GM23338 (cell line): ENCODE measurements at regions not wholly inside any gene's neighbourhood (a gene's known extent, or its start where the extent isn't known, plus 50 kb on each side); places are given as distances from the start of the nearest gene placed in this dataset.

Experiments used
- ATAC-seq: fragments of 200-7000 bp; cut with Tn5 transposase; 3 replicates; pipeline ENCODE4 v1.9.1; 2020
- DNase-seq: peaks from one replicate; pipeline ENCODE4 v3.0.0-alpha.2; 2015; ENCODE audit warnings: low spot score
- H2AFZ ChIP-seq: fragments of 200-600 bp; sonication (generic); 2 replicates; pipeline ENCODE4 v1.8.0; 2016; ENCODE audit warnings: antibody characterized with exemption, mild to moderate bottlenecking, moderate library complexity
- H3F3A ChIP-seq: fragments of 200-600 bp; sonication (generic); replicated peaks from 2 replicates; pipeline ENCODE4 v1.8.0; 2017; ENCODE audit warnings: antibody characterized with exemption, mixed run types, low read depth
- H3K27ac ChIP-seq: fragments of 200-600 bp; sonication (generic); 2 replicates; pipeline ENCODE4 v1.6.1; 2016; ENCODE audit warnings: low read depth
- H3K27me3 ChIP-seq: fragments of 200-600 bp; sonication (generic); 2 replicates; pipeline ENCODE4 v1.8.0; 2016; ENCODE audit warnings: mild to moderate bottlenecking, mixed run types, moderate library complexity; ENCODE audit not compliant: insufficient read depth
- H3K36me3 ChIP-seq: fragments of 200-600 bp; sonication (generic); 2 replicates; pipeline ENCODE4 v1.8.0; 2016; ENCODE audit warnings: mild to moderate bottlenecking; ENCODE audit not compliant: insufficient read depth
- H3K4me1 ChIP-seq: fragments of 200-600 bp; sonication (generic); 2 replicates; pipeline ENCODE4 v1.8.0; 2016; ENCODE audit warnings: mild to moderate bottlenecking, moderate library complexity; ENCODE audit not compliant: insufficient read depth
- H3K4me2 ChIP-seq: fragments of 200-600 bp; sonication (generic); 2 replicates; pipeline ENCODE4 v1.7.1; 2017; ENCODE audit warnings: mixed run types
- H3K4me3 ChIP-seq: fragments of 200-600 bp; sonication (generic); 2 replicates; pipeline ENCODE4 v1.6.1; 2016; ENCODE audit warnings: mixed run types
- H3K79me2 ChIP-seq: fragments of 200-600 bp; sonication (generic); replicated peaks from 2 replicates; pipeline ENCODE4 v1.8.0; 2017; ENCODE audit warnings: mild to moderate bottlenecking; ENCODE audit not compliant: insufficient read depth
- H3K9me2 ChIP-seq: fragments of 200-600 bp; sonication (generic); 2 replicates; pipeline ENCODE4 v1.8.0; 2017; ENCODE audit not compliant: insufficient read depth
- H4K20me1 ChIP-seq: fragments of 200-600 bp; sonication (generic); replicated peaks from 2 replicates; pipeline ENCODE4 v1.8.0; 2017; ENCODE audit warnings: mild to moderate bottlenecking; ENCODE audit not compliant: insufficient read depth
- H3K27ac Mint-ChIP-seq: 2 replicates; pipeline ENCODE4 v1.8.0; 2020; ENCODE audit warnings: inconsistent platforms, mild to moderate bottlenecking, moderate library complexity, mixed read lengths
- H3K27me3 Mint-ChIP-seq: 3 replicates; pipeline ENCODE4 v1.8.0; 2022; ENCODE audit warnings: low read depth, mild to moderate bottlenecking, moderate library complexity, mixed read lengths, inconsistent platforms; ENCODE audit not compliant: insufficient read depth, poor library complexity
- H3K36me3 Mint-ChIP-seq: 3 replicates; pipeline ENCODE4 v1.8.0; 2021; ENCODE audit warnings: low read depth, mild to moderate bottlenecking, inconsistent platforms, moderate library complexity, mixed read lengths
- H3K4me1 Mint-ChIP-seq: 3 replicates; pipeline ENCODE4 v1.8.0; 2020; ENCODE audit warnings: mild to moderate bottlenecking, inconsistent platforms, mixed read lengths
- H3K4me3 Mint-ChIP-seq: 3 replicates; pipeline ENCODE4 v1.8.0; 2021; ENCODE audit warnings: moderate library complexity, mild to moderate bottlenecking, inconsistent platforms, mixed read lengths
- H3K9me3 Mint-ChIP-seq: 3 replicates; pipeline ENCODE4 v1.8.0; 2020; ENCODE audit warnings: moderate library complexity, mild to moderate bottlenecking, inconsistent platforms, mixed read lengths
- CREB1 ChIP-seq: fragments of 250-450 bp; sonication (Bioruptor Pico); IDR thresholded peaks from 2 replicates; pipeline ENCODE4 v1.5.0; 2020; ENCODE audit warnings: low read depth, mild to moderate bottlenecking, moderate library complexity
- EZH2 ChIP-seq: fragments of 200-600 bp; sonication (generic); IDR thresholded peaks from one replicate; pipeline ENCODE4 v1.8.0; 2017; ENCODE audit warnings: antibody characterized with exemption, mild to moderate bottlenecking, low read depth; ENCODE audit not compliant: unreplicated experiment
- EZH2phosphoT487 ChIP-seq: fragments of 200-600 bp; sonication (generic); IDR thresholded peaks from one replicate; pipeline ENCODE4 v1.8.1; 2018; ENCODE audit warnings: antibody characterized with exemption; ENCODE audit not compliant: unreplicated experiment
- JUNB ChIP-seq: IDR thresholded peaks from one replicate; pipeline ENCODE4 v1.6.1; 2016; ENCODE audit warnings: antibody characterized with exemption; ENCODE audit not compliant: unreplicated experiment
- NANOG ChIP-seq: IDR thresholded peaks from 2 replicates; pipeline ENCODE4 v1.6.1; 2016; ENCODE audit warnings: antibody characterized with exemption, borderline replicate concordance
- POLR2AphosphoS5 ChIP-seq: IDR thresholded peaks from 2 replicates; pipeline ENCODE4 v1.6.1; 2016; ENCODE audit warnings: antibody characterized with exemption, low read depth
- REST ChIP-seq: IDR thresholded peaks from one replicate; pipeline ENCODE4 v1.6.1; 2018; ENCODE audit warnings: antibody characterized with exemption; ENCODE audit not compliant: unreplicated experiment
- STAT1 ChIP-seq: IDR thresholded peaks from one replicate; pipeline ENCODE4 v1.6.1; 2016; ENCODE audit warnings: antibody characterized with exemption; ENCODE audit not compliant: unreplicated experiment
- ZNF114 ChIP-seq: fragments of 250-450 bp; sonication (Bioruptor Pico); IDR thresholded peaks from 2 replicates; pipeline ENCODE4 v1.5.0; 2020; ENCODE audit warnings: mild to moderate bottlenecking, moderate library complexity
- ZNF331 ChIP-seq: fragments of 250-450 bp; sonication (Bioruptor Pico); IDR thresholded peaks from 2 replicates; pipeline ENCODE4 v1.5.0; 2020; ENCODE audit warnings: low read depth, mild to moderate bottlenecking, moderate library complexity
- ZNF462 ChIP-seq: fragments of 250-450 bp; sonication (Bioruptor Pico); IDR thresholded peaks from 2 replicates; pipeline ENCODE4 v1.5.0; 2020; ENCODE audit warnings: mild to moderate bottlenecking, moderate library complexity
- TF ChIP-seq, protein P1 (sequence below): IDR thresholded peaks from 2 replicates; pipeline ENCODE4 v1.6.1; 2016; ENCODE audit warnings: antibody characterized with exemption
- TF ChIP-seq, protein P2 (sequence below), 2 experiments: fragments of 200-600 bp in 1 of 2; sonication (generic) in 1 of 2; conservative IDR thresholded peaks; 2 replicates each; pipeline versions ENCODE4 v1.5.1 to v1.6.1; 2016 to 2017; ENCODE audit warnings: antibody characterized with exemption in 2 of 2, low read depth in 2 of 2, mild to moderate bottlenecking in 2 of 2, moderate library complexity in 1 of 2

GRCh38 chr13:73616861-73617260 lies 517.3 kb downstream of the KLF12 start:
- Histone ChIP-seq H2AFZ (no peak overlapping the region), H3K79me2 (no peaks in the 10 kb centered on the region), H3K27me3 (no peaks in the 10 kb centered on the region), H3K4me1 (no peaks in the 10 kb centered on the region), H3K4me3 (no peak overlapping the region), H3K36me3 (no peaks in the 10 kb centered on the region), H3K27ac (no peak overlapping the region), H3K4me2 (no peak overlapping the region), H3K9me2 (0 out of 2 replicates have a peak, but pooled peaks cover 3% of the 10 kb centered on the region), H3F3A (no peaks in the 10 kb centered on the region), H4K20me1 (no peaks in the 10 kb centered on the region)
- Mint-ChIP-seq H3K27me3 (no peaks in the 10 kb centered on the region), H3K4me1 (peaks cover 8% of the 10 kb centered on the region), H3K9me3 (no peaks in the 10 kb centered on the region), H3K27ac (no peak overlapping the region), H3K36me3 (no peaks in the 10 kb centered on the region), H3K4me3 (no peak overlapping the region)
- DNase-seq (no peak), ATAC-seq (no peak)
- TF ChIP-seq EZH2 = no peak
- TF ChIP-seq ZNF114 (CRISPR knock-in tag) = no peak
- no peak for TF ChIP-seq JUNB
- no peak for TF ChIP-seq ZNF462 (CRISPR knock-in tag)
- no peak for TF ChIP-seq NANOG
- no peak for TF ChIP-seq STAT1
- TF ChIP-seq POLR2AphosphoS5 = no peak
- TF ChIP-seq REST = no peak
- TF ChIP-seq, protein P1, sequence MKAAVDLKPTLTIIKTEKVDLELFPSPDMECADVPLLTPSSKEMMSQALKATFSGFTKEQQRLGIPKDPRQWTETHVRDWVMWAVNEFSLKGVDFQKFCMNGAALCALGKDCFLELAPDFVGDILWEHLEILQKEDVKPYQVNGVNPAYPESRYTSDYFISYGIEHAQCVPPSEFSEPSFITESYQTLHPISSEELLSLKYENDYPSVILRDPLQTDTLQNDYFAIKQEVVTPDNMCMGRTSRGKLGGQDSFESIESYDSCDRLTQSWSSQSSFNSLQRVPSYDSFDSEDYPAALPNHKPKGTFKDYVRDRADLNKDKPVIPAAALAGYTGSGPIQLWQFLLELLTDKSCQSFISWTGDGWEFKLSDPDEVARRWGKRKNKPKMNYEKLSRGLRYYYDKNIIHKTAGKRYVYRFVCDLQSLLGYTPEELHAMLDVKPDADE = no peak
- TF ChIP-seq EZH2phosphoT487 = no peak
- TF ChIP-seq ZNF331 (CRISPR knock-in tag) = no peak
- TF ChIP-seq, protein P2, sequence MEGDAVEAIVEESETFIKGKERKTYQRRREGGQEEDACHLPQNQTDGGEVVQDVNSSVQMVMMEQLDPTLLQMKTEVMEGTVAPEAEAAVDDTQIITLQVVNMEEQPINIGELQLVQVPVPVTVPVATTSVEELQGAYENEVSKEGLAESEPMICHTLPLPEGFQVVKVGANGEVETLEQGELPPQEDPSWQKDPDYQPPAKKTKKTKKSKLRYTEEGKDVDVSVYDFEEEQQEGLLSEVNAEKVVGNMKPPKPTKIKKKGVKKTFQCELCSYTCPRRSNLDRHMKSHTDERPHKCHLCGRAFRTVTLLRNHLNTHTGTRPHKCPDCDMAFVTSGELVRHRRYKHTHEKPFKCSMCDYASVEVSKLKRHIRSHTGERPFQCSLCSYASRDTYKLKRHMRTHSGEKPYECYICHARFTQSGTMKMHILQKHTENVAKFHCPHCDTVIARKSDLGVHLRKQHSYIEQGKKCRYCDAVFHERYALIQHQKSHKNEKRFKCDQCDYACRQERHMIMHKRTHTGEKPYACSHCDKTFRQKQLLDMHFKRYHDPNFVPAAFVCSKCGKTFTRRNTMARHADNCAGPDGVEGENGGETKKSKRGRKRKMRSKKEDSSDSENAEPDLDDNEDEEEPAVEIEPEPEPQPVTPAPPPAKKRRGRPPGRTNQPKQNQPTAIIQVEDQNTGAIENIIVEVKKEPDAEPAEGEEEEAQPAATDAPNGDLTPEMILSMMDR (conservative IDR thresholded peaks at IDR 0.05; ENCODE audit: low read depth in 2 of 2) = no peak
- TF ChIP-seq CREB1 (CRISPR knock-in tag) = no peak
